Activated CD8-positive, alpha-beta memory T cell treated with anti-CD3 and anti-CD28 coated beads, Interleukin-2, amount 50 U/mL, for 48 hours (primary cell): ENCODE measurements at regions not wholly inside any gene's neighbourhood (a gene's known extent, or its start where the extent isn't known, plus 50 kb on each side); places are given as distances from the start of the nearest gene placed in this dataset.

Experiments used
- DNase-seq: peaks from one replicate; pipeline ENCODE4 v3.0.0-alpha.2; 2020

DNA sequence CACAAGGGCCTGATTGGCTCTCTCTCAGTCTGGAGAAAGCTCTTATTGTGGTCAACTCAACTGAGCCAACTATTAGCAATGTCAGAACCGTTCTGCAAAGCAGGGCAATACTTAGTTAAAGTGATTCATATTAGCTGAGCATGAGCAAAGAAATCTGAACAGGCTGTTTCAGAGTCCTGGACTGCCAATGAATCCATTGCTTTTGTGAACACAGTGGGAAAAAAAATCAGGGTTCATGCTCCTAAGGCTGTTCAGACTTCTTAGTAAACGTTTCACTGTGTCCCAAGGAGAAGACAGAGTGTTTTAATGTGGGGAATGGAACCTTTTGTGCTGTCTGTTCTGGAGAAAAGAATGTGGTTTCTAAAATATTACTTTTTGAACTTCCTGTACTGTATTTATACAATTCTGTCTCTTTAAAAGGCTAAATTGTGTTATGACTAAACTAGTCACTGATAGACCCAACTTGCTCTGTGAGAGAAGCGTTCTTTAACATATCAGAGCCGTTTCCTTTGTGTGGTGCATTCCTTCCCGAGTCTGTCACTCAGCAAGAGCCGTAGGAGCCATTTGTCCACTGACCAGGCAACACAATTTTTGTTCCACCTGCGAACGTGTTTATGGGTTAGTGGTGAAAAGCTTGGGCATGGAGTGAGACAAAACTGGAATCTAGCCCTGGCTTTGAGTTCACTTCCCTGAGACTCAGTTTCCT, 366.1 kb downstream of the FBXO8 start:
- no peak for DNase-seq

DNA sequence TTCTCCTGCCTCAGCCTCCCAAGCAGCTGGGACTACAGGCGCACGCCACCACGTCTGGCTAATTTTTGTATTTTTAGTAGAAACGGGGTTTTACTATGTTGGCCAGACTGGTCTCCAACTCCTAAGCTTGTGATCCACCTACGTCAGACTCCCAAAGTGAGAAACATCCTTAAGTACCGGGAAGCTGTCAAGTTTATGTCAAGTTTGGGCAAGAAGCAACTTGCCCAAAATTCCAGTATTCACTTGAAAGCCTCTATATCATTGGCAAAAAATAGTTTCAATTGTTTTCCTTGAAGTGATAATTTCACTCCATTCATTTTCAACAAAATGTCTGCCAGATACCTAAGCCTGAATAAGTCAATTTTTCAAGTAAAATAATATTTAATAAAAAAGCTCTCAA, 370.0 kb downstream of the FBXO8 start:
- DNase-seq = no peak

DNA sequence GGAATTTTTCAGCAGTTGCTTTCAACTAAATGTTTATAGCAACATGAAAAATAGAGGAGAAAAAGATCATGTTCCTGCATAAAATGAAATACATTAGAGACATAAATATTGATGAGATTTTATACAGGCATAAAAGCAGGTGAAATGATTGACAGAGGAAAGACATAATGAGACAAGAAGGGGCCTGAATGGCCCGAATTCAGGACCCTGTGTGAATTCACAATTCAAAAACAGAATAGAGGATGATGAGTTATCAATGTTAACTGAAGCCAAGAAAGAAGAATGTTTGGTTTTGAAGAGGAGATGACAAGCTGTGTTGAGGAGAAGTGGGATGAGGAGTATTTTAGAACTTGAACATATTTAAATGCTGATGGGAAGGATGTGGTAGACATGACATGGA, 371.1 kb downstream of the FBXO8 start:
- no peak for DNase-seq

DNA sequence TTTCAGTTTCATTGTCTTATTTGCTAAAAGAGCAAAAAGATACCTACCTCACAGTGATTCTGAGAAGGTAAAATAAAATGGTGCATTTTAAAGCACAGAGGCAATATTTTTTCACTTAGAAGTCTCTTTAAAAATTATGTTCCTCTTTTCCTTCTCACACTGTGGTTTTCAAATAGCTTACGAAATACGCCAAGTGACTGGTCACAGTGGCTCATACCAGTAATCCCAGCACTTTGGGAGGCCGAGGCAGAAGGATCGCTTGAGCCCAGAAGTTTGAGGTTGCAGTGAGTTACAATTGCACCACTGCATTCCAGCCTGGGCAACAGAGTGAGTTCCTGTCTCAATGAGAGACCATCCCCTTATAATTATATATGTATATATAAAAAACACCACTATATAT, 372.6 kb downstream of the FBXO8 start:
- DNase-seq = no peak

DNA sequence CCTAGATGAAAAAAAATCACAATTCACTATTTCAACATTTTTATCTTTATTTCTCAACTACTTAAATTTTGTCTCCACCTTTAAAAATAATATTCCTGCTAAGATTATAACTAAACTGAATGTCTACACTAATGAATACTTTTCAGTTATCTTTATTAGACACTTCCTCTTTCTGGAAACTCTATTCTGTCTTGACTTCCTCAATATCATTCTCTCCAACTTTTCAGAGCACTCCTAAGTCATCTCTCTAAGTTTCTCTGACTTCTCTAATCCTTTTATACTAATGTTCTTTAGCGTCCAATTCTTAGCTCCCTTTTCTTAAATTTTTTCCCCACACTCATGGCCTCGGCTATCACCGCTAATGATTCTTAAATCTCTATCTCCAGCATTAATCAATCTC, 374.2 kb downstream of the FBXO8 start:
- no peak for DNase-seq

DNA sequence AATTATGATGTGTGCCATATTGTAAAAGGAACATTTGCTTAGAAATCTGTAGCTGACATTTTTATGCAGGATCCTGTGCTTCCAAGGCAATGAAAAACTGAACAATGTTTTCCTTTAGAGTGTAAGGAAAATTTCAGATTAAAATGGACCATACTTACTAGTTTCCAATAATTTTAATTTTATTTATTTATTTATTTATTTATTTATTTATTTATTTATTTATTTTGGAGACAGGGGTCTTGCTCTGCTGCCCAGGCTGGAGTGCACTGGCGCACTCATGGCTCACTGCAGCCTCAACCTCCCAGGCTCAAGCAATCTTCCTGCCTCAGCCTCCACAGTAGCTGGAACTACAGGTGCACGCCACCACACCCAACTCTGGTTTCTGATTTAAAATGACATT, 369.8 kb upstream of the HAND2 start:
- no peak for DNase-seq

DNA sequence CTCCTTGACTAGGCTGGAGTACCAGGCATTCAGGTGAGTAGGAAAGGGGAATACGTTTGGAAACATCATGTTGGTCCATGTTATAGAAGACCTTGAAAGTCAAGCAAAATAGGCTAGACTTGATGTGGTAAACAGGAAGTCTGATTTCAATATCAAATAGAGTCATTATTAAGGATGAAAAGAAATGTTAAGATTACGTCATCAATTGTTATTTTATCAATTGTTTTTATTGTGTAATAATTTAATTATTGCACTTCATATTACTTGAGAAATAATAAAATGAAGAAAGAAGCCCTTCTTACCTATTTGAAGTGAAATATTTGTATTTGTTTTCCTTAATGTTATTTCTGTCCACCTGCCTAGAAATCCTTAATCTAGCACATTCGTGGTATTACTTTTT, 361.0 kb upstream of the HAND2 start:
- DNase-seq = no peak

DNA sequence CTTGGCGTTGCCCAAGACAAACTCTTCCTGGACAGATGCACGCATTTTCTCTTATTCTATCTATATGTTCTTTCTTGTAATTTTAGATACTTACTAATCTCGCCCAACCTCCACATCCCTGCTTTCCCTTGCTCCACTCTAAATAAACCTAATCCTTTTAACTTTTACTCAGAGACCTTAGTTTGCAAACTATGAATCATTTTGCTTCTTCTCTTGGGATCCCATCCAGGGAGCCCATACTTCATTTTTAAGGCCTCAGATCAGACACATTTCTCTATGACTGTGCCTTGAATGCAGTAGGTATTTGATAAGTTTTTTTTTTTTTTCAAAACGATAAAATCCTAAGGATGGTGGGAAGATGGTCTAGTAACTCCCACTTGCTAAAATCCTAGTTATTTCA, 353.8 kb upstream of the HAND2 start:
- DNase-seq = no peak

DNA sequence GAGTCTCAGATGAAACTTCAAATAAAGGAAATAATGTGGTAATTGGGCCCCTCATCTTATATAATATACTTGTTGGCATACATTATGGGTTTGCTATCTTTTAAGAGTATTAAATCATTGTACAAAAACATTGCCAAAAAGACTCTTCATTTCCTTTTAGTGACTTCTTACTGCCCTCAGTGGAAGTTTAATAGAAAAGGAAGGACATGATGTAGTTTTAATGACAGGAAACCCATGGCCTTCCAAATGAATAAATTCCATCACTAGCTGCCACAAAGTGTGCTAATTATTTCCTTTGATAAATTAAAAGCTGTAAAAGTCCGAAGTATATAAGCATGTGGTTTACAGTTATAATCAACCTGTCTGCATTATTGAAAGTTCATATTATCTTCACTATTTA, 350.9 kb upstream of the HAND2 start:
- no peak for DNase-seq

DNA sequence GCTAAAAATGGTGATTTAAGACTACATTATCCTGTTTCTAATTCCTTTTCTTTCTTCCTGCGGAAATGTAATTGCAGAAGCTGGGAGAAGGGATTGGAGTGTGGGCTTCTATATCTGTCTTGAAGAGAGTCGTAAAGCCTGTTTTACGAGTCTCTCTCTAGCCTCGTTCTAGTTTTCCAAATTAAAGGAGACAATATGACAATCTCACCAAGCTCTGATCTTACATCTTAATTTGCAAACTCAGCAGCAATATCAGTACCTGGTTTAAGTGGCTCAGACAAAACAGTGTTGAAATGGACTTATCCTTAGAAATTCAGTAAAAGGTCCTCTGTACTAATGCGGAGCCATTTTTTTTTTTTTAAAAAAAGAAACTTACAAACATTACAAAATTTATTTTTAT, 349.5 kb upstream of the HAND2 start:
- DNase-seq = no peak

DNA sequence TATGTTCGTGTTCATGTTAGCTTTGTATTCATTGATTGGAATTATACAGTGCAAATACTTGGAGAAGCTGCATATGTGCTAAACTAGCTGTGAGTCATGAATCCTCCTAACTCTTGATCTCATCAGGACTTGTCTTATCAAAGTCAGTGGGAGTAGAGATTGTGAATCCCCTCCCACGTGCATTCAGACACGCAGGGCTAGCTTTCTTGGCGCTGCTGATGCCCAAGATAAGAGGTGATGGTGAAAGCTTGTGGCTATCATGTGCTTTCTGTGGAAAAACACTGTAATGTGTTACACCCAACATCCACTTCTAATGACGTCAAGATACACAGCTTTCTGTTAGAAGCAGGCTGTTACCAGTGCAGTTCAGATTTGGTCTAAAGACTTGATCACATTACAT, 348.7 kb upstream of the HAND2 start:
- DNase-seq = no peak

DNA sequence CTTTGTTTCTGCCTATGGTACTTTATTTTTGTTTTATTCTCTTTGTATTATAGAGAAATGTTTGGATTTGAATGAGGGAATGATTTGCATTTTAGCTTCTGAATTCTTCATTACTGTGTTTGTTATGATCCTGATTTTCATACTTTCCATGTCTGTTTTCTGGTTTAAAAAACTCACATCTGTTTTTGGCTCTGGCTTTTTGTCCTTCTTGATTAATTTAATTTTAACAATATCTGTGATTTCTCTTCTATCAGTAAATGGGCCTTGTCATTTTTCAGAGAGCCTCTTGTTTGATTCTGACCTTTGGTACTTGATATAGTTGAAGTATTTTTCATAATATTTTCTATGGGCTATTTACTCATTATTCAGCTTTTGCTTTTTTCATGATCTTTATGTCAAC, 341.6 kb upstream of the HAND2 start:
- DNase-seq = no peak

DNA sequence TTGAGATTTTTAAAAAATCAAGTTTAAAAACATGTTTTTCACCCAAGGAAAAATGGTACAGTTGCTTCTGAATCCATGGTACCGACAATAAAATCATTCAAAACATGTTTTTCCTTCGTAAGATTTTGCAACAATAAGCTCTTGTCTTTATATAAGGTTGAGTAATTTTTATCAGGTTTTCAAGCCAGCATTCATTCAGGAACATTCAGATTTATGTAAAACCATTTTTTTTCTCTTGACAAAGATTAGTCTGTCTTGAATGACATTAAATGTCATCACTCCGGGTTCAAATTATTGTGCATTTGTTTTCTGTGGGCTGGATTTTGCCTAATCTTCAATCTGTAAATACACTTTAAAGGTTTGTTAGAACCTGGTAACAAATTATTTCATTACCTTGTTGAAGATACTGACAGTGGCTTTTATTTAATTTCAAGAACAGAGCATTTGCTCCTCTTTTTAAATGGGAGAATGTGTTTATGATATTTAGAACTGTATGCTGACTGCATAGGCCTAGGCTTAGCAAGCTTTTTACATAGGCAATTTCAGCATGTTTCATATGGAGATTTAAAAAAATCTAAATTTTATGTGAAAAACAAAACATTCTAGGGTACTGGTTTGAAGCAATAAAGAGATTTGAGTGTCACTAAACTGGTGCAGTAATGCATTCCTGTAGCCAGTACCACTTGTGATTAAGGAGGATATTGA, 336.4 kb upstream of the HAND2 start:
- DNase-seq = no peak

DNA sequence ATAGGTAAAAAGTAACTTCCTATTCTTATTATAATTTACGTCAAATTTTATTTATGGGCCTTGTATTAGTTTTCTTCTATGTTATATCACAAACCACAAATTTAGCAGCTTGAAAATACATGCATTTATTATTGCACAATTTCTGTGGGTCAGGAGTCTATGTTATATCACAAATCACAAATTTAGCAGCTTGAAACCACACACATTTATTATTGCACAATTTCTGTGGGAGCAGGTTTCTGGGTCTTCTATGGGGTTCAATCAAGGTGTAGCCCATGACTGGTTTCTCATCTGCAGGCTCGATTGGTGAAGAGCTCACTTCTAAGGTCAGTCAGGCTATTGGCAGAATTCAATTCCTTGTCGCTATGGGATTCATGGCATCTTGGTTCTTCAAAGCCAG, 332.7 kb upstream of the HAND2 start:
- DNase-seq = no peak

DNA sequence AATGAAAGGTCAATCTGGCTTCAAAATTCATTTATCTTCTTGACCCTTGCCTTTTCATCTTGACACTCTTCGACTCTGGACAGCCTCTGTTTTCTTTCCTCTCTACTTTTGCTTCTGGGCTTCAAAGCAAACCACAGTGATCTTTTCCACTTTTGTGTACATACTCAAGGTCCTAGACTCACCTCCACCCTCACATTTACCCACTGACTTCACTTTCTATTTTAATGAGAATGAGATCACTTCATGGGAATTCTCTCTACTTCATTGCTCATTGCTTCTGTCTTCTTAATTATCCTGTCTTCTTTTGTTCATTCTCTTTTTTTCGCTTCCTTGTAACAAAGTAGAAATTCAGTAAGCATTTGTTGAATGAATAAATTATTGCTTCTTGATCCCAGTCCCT, 330.1 kb upstream of the HAND2 start:
- DNase-seq = no peak

DNA sequence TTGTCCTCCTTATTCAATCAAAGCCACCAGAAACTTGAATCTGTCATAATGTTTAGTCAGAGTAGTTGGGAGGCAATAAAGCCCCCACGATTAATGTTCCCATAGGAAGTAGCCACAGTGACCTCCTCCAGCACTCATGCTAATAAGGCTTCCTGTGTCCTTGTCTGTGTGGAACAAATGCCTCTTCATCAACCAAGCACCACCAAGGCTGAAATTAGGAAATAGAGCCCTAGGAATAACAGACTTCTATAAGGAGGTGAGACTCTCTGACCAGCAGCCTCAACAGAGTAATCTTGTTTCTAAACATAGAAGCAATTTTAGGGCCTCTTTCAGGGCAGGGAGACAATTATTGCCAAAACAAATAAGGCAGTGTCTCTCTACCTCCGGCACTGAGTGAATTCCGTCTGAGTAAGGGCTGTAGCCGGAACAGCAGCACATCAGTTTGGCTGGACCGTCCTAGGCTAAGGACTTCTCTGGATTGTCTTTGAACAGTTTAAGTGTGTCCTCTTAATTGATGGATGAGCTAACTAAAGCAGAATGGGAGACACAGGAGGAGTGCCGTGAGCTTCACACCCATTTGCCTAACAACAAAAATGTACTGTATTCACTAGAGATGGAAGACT, 329.2 kb upstream of the HAND2 start:
- no peak for DNase-seq

DNA sequence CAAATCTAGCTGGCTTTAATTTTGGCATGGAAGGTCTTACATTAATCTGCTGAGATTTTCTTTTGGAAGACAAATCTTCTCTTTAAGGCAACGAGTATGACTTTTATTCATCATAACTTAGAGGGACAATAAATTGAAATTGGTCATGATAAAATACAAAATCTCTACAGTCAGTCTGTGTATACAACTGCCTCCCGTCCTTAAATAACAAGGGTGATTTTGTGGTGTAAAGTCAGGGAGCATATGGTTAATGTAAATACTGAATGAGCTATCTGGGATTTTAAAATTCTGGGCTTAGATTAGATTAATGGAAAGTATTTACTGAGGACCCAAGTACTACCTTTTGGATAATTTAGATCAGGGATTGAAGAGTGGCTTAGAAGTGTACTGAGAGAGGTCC, 328.4 kb upstream of the HAND2 start:
- DNase-seq = no peak

DNA sequence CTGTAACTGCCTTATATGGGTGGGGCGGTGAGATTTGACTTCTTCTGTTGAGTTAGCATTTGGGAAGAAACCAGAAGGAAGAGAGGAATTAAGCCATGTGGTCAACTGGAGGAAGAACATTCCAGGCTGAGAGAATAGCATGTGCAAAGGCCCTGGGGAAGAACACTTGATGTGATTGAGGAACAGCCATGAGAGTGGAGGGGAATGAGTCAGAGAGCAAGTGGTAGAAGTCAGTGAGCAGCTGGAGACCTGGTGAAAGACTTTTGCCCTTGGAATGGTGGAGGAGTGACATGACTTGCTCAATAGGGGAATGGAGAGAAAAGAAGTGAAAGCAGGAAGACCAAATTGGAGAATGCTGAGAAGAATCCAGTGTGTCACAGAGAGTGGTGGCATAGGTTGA, 327.8 kb upstream of the HAND2 start:
- DNase-seq = no peak

DNA sequence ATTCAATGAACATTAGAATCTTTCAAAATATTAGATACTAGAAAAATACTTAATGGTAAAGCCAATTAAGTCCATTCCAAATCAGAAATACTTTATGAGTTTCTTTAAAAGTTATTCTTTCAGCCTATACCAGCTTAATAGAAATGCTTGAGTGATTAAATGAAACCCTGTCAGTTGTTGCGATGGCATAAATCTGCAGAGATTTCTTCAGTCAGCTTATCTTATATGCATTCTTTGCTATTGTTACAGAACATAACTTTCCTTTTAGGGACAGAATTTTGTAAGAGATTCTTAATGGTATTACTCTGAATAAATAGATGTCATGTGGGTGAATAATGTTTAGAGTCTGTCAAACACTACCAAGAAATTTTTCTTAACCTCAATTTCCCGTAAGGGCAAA, 325.0 kb upstream of the HAND2 start:
- DNase-seq = no peak

DNA sequence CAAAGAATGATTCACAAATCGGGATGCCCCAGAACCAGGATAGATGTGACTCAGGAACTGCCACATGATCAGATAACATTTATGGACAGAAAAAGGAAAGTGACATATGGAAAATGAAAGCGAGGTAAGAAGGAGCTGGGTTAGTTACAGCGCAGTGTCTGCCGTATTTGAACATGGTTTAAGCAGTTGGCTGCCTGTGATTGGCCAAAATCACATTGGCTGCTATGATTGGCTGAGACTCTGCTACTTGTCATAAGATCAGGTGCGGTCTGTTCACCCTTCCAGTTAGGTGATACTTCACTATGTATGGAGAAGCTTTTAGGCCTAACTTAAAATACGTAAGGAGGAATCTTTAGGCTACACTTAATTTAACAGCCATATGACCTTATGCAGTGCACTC, 322.7 kb upstream of the HAND2 start:
- no peak for DNase-seq

DNA sequence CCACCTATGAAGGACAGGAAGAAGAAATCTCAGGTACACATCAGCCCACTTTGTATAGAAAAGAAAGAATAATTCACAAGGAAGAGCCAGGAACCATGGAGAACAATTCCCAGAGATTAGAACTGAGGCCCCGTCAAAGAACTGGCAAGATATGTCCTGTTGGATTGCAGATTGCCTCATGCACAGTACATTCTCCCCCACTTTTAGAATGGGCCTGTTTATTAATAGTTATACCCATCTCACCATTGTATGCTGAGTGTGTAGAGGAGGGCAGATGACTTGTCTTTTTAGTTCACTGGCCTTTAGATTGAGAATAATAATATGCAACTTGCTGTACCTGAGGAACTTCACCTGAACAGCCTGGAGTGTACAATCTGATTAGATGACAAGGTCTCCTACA, 315.6 kb upstream of the HAND2 start:
- no peak for DNase-seq

DNA sequence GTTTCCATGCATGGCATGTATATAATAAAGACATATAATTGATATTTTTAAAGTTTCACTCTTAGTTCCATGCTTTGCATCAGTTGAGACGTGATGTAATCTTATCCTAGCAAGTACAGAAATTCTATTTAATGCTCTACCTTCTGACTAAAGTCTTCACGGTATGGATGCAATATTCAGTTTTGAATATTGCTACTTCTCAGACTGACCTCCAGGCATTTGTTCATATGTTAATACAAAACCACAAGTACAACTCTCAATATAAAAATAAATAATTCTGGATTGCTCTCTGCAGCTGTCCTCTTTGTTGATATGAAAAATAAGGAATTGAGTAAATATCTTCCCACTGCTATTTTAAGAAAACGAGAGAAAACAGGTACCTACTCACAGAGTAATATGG, 309.8 kb upstream of the HAND2 start:
- DNase-seq = no peak

DNA sequence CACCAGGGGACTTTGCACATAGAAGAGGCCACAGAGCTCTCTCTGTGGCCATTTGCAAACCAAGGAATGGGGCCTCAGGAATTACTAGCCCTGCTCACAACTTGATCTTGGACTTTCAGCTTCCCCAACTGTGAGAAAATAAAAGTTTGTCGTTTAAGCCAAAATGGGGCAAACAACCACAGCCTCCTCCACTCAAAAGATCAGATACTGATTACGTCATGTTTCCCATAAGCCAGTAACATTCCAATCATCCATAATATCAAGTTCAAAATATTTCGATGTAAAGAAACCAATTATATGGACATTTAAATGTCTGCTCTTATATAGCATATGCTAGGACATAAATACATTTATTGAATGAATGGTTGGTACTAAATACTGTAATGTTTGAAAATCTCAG, 307.5 kb upstream of the HAND2 start:
- DNase-seq = no peak

DNA sequence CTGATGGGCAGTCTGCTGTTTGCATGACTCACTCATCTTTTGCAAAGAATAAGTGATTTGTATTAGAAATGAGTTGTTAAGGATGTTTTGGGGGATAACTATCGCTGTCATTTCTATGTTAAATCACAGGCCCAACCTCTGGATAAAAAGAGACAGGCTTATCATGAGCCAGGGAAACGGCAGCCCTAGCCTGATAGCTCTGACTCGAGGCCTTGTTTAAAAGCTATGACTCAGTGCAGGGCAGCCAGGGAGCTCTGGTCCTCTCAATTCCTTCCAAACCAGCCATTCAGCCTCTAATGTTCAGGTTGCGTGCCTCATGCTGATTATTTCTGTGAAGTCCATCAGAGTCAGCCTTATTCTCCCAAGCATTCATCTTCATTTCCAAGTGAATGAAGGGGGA, 305.9 kb upstream of the HAND2 start:
- DNase-seq = no peak

DNA sequence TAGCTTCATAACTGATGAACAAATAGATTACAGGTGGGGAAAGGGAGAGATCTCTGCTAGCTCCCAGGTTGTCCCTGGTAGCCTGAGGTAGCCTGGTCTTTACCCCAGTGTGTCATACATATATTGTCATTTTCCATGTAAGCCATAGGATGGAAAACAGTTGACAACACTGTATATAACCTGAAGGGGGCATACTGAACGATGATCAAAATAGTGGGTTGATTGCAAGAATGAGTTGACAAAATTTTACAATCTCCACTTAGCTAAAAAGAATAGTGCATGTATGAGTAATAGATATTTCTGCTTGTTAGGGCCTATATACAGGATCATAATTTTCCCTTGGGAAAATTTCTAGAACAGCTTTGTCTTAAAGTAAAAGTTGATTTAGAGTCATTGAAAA, 304.1 kb upstream of the HAND2 start:
- no peak for DNase-seq
